ENCODE measurements at regions not wholly inside any gene's neighbourhood (a gene's known extent, or its start where the extent isn't known, plus 50 kb on each side); places are given as distances from the start of the nearest gene placed in this dataset.

GRCh38 chr22:47377926-47378560, 615.6 kb downstream of the TBC1D22A start:
- no peak for TF ChIP-seq CTCF (IDR thresholded peaks at IDR 0.05; ENCODE audit: low read length)
- TF ChIP-seq EZH2phosphoT487 (IDR thresholded peaks at IDR 0.05; ENCODE audit: low read length) = no peak

Measured in MM.1S (cell line).